IMR-90 (cell line): ENCODE measurements at regions not wholly inside any gene's neighbourhood (a gene's known extent, or its start where the extent isn't known, plus 50 kb on each side); places are given as distances from the start of the nearest gene placed in this dataset.

Experiments used
- ATAC-seq: fragments of 200-7000 bp; cut with Tn5 transposase; 2 replicates; pipeline ENCODE4 v1.9.1; 2020; ENCODE audit warnings: low read depth, mild to moderate bottlenecking, moderate library complexity
- BruUV-seq: library from RNA; stranded (reverse); fragments of 400-500 nt; replicated peaks from 2 replicates; lab custom pipeline; 2021; lab: Mats Ljungman, UMichigan
- CTCF ChIA-PET: fragments of 300-600 bp; formaldehyde crosslinking; extraction: SDS; loops from one replicate; lab custom pipeline; 2021; ENCODE audit warnings: antibody characterized with exemption; lab: Yijun Ruan, JAX
- POLR2A ChIA-PET: fragments of 300-600 bp; sonication (Branson Sonifier 250); formaldehyde crosslinking; loops from one replicate; lab custom pipeline; 2022; ENCODE audit warnings: antibody characterized with exemption; ENCODE audit not compliant: unreplicated experiment; lab: Charles Lee
- DNase-seq: peaks from one replicate; pipeline ENCODE4 v3.0.0; 2013
- H2AFZ ChIP-seq: replicated peaks from 2 replicates; pipeline ENCODE3; 2013; ENCODE audit warnings: low read length, mild to moderate bottlenecking; ENCODE audit not compliant: poor library complexity
- H2AK5ac ChIP-seq: 2 replicates; pipeline ENCODE4 v1.6.1; 2013; ENCODE audit warnings: low read depth, low read length, inconsistent platforms
- H2AK9ac ChIP-seq: replicated peaks from 2 replicates; pipeline ENCODE3; 2013; ENCODE audit warnings: mild to moderate bottlenecking, low read depth, low read length, moderate library complexity; ENCODE audit not compliant: poor library complexity
- H2BK120ac ChIP-seq: 2 replicates; pipeline ENCODE4 v1.6.1; 2013; ENCODE audit warnings: low read depth, low read length, inconsistent platforms
- H2BK15ac ChIP-seq: 3 replicates; pipeline ENCODE4 v1.6.1; 2013; ENCODE audit warnings: low read depth, low read length, inconsistent platforms
- H2BK20ac ChIP-seq: 2 replicates; pipeline ENCODE4 v1.6.1; 2013; ENCODE audit warnings: low read depth, mild to moderate bottlenecking, inconsistent platforms, low read length, moderate library complexity
- H2BK5ac ChIP-seq: 2 replicates; pipeline ENCODE4 v1.6.1; 2013; ENCODE audit warnings: mild to moderate bottlenecking, low read depth, low read length, inconsistent platforms; ENCODE audit not compliant: poor library complexity, severe bottlenecking
- H3K14ac ChIP-seq: replicated peaks from 2 replicates; pipeline ENCODE4 v1.6.1; 2013; ENCODE audit warnings: low read depth, low read length, inconsistent platforms
- H3K18ac ChIP-seq: 2 replicates; pipeline ENCODE4 v1.6.1; 2013; ENCODE audit warnings: low read depth, low read length, control low read depth
- H3K23ac ChIP-seq: 2 replicates; pipeline ENCODE4 v1.6.1; 2013; ENCODE audit warnings: low read depth, low read length, inconsistent platforms
- H3K27ac ChIP-seq: 2 replicates; pipeline ENCODE4 v1.5.1; 2013; ENCODE audit warnings: mild to moderate bottlenecking, control low read depth, low read length; ENCODE audit not compliant: insufficient read depth
- H3K27me3 ChIP-seq: 2 replicates; pipeline ENCODE4 v1.6.1; 2013; ENCODE audit warnings: low read length; ENCODE audit not compliant: control insufficient read depth, insufficient read depth
- H3K36me3 ChIP-seq: 2 replicates; pipeline ENCODE4 v1.6.1; 2013; ENCODE audit warnings: low read length, mixed read lengths; ENCODE audit not compliant: control insufficient read depth, insufficient read depth
- H3K4ac ChIP-seq: 2 replicates; pipeline ENCODE4 v1.6.1; 2013; ENCODE audit warnings: low read depth, low read length, inconsistent platforms
- H3K4me1 ChIP-seq: 2 replicates; pipeline ENCODE4 v1.6.1; 2013; ENCODE audit warnings: low read length, mixed read lengths; ENCODE audit not compliant: control insufficient read depth, insufficient read depth
- H3K4me2 ChIP-seq: 2 replicates; pipeline ENCODE4 v1.6.1; 2013; ENCODE audit warnings: low read depth, mild to moderate bottlenecking, control low read depth, low read length, moderate library complexity
- H3K4me3 ChIP-seq: 2 replicates; pipeline ENCODE4 v1.5.1; 2013; ENCODE audit warnings: low read depth, mild to moderate bottlenecking, control low read depth, low read length, moderate library complexity; ENCODE audit not compliant: insufficient read depth
- H3K56ac ChIP-seq: 2 replicates; pipeline ENCODE4 v1.6.1; 2013; ENCODE audit warnings: low read length, inconsistent platforms; ENCODE audit not compliant: insufficient read depth; ENCODE audit errors: extremely low read depth
- H3K79me1 ChIP-seq, 2 experiments: 2 replicates each; pipeline ENCODE4 v1.6.1; 2013; ENCODE audit warnings: low read length in 2 of 2, inconsistent platforms in 1 of 2, low read depth in 1 of 2
- H3K9ac ChIP-seq: 2 replicates; pipeline ENCODE4 v1.6.1; 2013; ENCODE audit warnings: low read depth, low read length, control low read depth
- H3K9me1 ChIP-seq: 2 replicates; pipeline ENCODE4 v1.6.1; 2013; ENCODE audit warnings: low read length, inconsistent platforms; ENCODE audit not compliant: insufficient read depth
- H3K9me3 ChIP-seq: 2 replicates; pipeline ENCODE4 v1.6.1; 2013; ENCODE audit warnings: low read length; ENCODE audit not compliant: control insufficient read depth, insufficient read depth
- H4K20me1 ChIP-seq: 2 replicates; pipeline ENCODE4 v1.6.1; 2013; ENCODE audit warnings: low read length, inconsistent platforms; ENCODE audit not compliant: insufficient read depth
- H4K5ac ChIP-seq: 2 replicates; pipeline ENCODE4 v1.6.1; 2013; ENCODE audit warnings: mild to moderate bottlenecking, low read depth, low read length, control low read depth
- H4K8ac ChIP-seq, 2 experiments: 2 replicates each; pipeline ENCODE4 v1.6.1; 2013; ENCODE audit warnings: low read depth in 2 of 2, low read length in 2 of 2, control low read depth in 1 of 2, inconsistent platforms in 1 of 2
- H4K91ac ChIP-seq: 2 replicates; pipeline ENCODE4 v1.6.1; 2013; ENCODE audit warnings: low read depth, low read length, inconsistent platforms; ENCODE audit not compliant: insufficient read depth
- BHLHE40 ChIP-seq: fragments of 150-350 bp; IDR thresholded peaks from 2 replicates; pipeline ENCODE4 v1.6.1; 2016; ENCODE audit warnings: mild to moderate bottlenecking, low read depth, low read length
- FOS ChIP-seq: fragments of 150-350 bp; IDR thresholded peaks from 2 replicates; pipeline ENCODE4 v1.6.1; 2016; ENCODE audit warnings: low read depth, low read length
- MAFK ChIP-seq: IDR thresholded peaks from 2 replicates; pipeline ENCODE4 v1.6.1; 2012; ENCODE audit warnings: low read depth, low read length, improper control_type of control experiment
- MAZ ChIP-seq: IDR thresholded peaks from 2 replicates; pipeline ENCODE4 v1.6.1; 2012; ENCODE audit warnings: low read depth, mild to moderate bottlenecking, low read length, improper control_type of control experiment, moderate library complexity, borderline replicate concordance
- MXI1 ChIP-seq: IDR thresholded peaks from 2 replicates; pipeline ENCODE4 v1.6.1; 2012; ENCODE audit warnings: low read depth, mild to moderate bottlenecking, low read length, moderate library complexity, borderline replicate concordance
- POLR2A ChIP-seq: IDR thresholded peaks from 2 replicates; pipeline ENCODE4 v1.6.1; 2012; ENCODE audit warnings: mild to moderate bottlenecking, low read depth, low read length
- RAD21 ChIP-seq: IDR thresholded peaks from 2 replicates; pipeline ENCODE4 v1.6.1; 2012; ENCODE audit warnings: low read length, improper control_type of control experiment
- RFX5 ChIP-seq: IDR thresholded peaks from 2 replicates; pipeline ENCODE4 v1.8.0; 2012; ENCODE audit warnings: low read depth, mild to moderate bottlenecking, low read length, moderate library complexity
- SMC3 ChIP-seq: fragments of 150-350 bp; IDR thresholded peaks from 2 replicates; pipeline ENCODE4 v1.6.1; 2016; ENCODE audit warnings: low read depth, mild to moderate bottlenecking, antibody characterized with exemption, low read length, moderate library complexity
- WGBS, 2 experiments: methylation state at CpG; one replicate each; pipeline versions ENCODE4 v1.1.5 to v1.1.7; 2013; ENCODE audit warnings: missing lambda C conversion rate in 2 of 2; ENCODE audit not compliant: insufficient read length in 1 of 2; ENCODE audit errors: extremely low coverage in 2 of 2; 5-methylcytosine and 5-hydroxymethylcytosine counted together
- dilution Hi-C: fragments of 300-500 bp; cut with HindIII; formaldehyde crosslinking; loops from one replicate; pipeline ENCODE4 v1.14.3; 2018; ENCODE audit warnings: low sequenced_read_pairs; ENCODE audit not compliant: unreplicated experiment
- in situ Hi-C: fragments of 300-500 bp; cut with MboI; formaldehyde crosslinking; loops from 3 replicates; pipeline ENCODE4 v1.14.3; 2019; ENCODE audit warnings: low sequenced_read_pairs, inconsistent platforms, mixed read lengths
- intact Hi-C: fragments of 100-400 bp; cut with micrococcal nuclease; formaldehyde crosslinking; loops from 2 replicates; pipeline ENCODE4 v1.10.0; 2022
- TF ChIP-seq, protein P1 (sequence below): fragments of 150-350 bp; IDR thresholded peaks from 2 replicates; pipeline ENCODE4 v1.6.1; 2017; ENCODE audit warnings: mild to moderate bottlenecking, antibody characterized with exemption, low read length, low read depth
- TF ChIP-seq, protein P2 (sequence below): fragments of 150-350 bp; IDR thresholded peaks from 2 replicates; pipeline ENCODE4 v1.6.1; 2016; ENCODE audit warnings: low read depth, mild to moderate bottlenecking, low read length, moderate library complexity, borderline replicate concordance
- TF ChIP-seq, protein P3 (sequence below): conservative IDR thresholded peaks from 2 replicates; pipeline ENCODE4 v1.5.1; 2012; ENCODE audit warnings: mild to moderate bottlenecking, low read depth, low read length, improper control_type of control experiment

GRCh38 chr11:134508219-134508990 lies 96.4 kb upstream of the B3GAT1 start:
- H3K14ac ChIP-seq: no peak overlapping the region
- H3K9ac ChIP-seq: no peak overlapping the region
- no peak overlapping the region for H2BK5ac ChIP-seq
- no peak overlapping the region for H3K4ac ChIP-seq
- H2AFZ ChIP-seq: no peak overlapping the region
- intact Hi-C loops (no loop called here), in situ Hi-C loops (no loop called here), dilution Hi-C loops (no loop called here)
- ChIA-PET POLR2A (no interaction called here), CTCF (no interaction called here)
- no peaks in the 10 kb centered on the region for H3K9me1 ChIP-seq
- no peak overlapping the region for H4K8ac ChIP-seq
- H2BK15ac ChIP-seq: no peak overlapping the region
- TF ChIP-seq BHLHE40: no peak
- TF ChIP-seq RAD21: no peak
- TF ChIP-seq FOS: no peak
- no peak for TF ChIP-seq MXI1
- no peak for TF ChIP-seq MAZ
- TF ChIP-seq, protein P1, sequence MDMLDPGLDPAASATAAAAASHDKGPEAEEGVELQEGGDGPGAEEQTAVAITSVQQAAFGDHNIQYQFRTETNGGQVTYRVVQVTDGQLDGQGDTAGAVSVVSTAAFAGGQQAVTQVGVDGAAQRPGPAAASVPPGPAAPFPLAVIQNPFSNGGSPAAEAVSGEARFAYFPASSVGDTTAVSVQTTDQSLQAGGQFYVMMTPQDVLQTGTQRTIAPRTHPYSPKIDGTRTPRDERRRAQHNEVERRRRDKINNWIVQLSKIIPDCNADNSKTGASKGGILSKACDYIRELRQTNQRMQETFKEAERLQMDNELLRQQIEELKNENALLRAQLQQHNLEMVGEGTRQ: no peak
- TF ChIP-seq, protein P2, sequence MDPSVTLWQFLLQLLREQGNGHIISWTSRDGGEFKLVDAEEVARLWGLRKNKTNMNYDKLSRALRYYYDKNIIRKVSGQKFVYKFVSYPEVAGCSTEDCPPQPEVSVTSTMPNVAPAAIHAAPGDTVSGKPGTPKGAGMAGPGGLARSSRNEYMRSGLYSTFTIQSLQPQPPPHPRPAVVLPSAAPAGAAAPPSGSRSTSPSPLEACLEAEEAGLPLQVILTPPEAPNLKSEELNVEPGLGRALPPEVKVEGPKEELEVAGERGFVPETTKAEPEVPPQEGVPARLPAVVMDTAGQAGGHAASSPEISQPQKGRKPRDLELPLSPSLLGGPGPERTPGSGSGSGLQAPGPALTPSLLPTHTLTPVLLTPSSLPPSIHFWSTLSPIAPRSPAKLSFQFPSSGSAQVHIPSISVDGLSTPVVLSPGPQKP: no peak
- no peak for TF ChIP-seq RFX5
- TF ChIP-seq POLR2A: no peak
- TF ChIP-seq SMC3: no peak
- TF ChIP-seq, protein P3, sequence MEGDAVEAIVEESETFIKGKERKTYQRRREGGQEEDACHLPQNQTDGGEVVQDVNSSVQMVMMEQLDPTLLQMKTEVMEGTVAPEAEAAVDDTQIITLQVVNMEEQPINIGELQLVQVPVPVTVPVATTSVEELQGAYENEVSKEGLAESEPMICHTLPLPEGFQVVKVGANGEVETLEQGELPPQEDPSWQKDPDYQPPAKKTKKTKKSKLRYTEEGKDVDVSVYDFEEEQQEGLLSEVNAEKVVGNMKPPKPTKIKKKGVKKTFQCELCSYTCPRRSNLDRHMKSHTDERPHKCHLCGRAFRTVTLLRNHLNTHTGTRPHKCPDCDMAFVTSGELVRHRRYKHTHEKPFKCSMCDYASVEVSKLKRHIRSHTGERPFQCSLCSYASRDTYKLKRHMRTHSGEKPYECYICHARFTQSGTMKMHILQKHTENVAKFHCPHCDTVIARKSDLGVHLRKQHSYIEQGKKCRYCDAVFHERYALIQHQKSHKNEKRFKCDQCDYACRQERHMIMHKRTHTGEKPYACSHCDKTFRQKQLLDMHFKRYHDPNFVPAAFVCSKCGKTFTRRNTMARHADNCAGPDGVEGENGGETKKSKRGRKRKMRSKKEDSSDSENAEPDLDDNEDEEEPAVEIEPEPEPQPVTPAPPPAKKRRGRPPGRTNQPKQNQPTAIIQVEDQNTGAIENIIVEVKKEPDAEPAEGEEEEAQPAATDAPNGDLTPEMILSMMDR: no peak
- no peak for TF ChIP-seq MAFK
- H4K20me1 ChIP-seq: no peaks in the 10 kb centered on the region
- no peaks in the 10 kb centered on the region for H3K4me1 ChIP-seq
- H2BK120ac ChIP-seq: no peak overlapping the region
- no peak overlapping the region for H3K23ac ChIP-seq
- no peak overlapping the region for H3K4me2 ChIP-seq
- H4K91ac ChIP-seq: no peak overlapping the region
- H2BK20ac ChIP-seq: no peak overlapping the region
- BruUV-seq: no TSS peak
- peaks cover 45% of the 10 kb centered on the region for H3K9me3 ChIP-seq
- WGBS, 2 experiments: 66% methylated on average over 5 of the region's 17 CpGs; no CpG with 5 or more reads in 1 of the 2 experiments
- H3K56ac ChIP-seq: no peak overlapping the region
- no peak for ATAC-seq
- no peak for DNase-seq
- H4K5ac ChIP-seq: no peak overlapping the region
- no peak overlapping the region for H3K4me3 ChIP-seq
- no peaks in the 10 kb centered on the region for H3K36me3 ChIP-seq
- no peak overlapping the region for H2AK5ac ChIP-seq
- no peak overlapping the region for H3K27ac ChIP-seq
- no peaks in the 10 kb centered on the region for H3K27me3 ChIP-seq
- H2AK9ac ChIP-seq: no peak overlapping the region
- no peak overlapping the region for H3K18ac ChIP-seq
- H3K79me1 ChIP-seq: no peaks in the 10 kb centered on the region
